ENCODE measurements at regions not wholly inside any gene's neighbourhood (a gene's known extent, or its start where the extent isn't known, plus 50 kb on each side); places are given as distances from the start of the nearest gene placed in this dataset.
A peak's percentile ranks its signal among the peaks of the same experiment; 100 is the strongest.

DNA sequence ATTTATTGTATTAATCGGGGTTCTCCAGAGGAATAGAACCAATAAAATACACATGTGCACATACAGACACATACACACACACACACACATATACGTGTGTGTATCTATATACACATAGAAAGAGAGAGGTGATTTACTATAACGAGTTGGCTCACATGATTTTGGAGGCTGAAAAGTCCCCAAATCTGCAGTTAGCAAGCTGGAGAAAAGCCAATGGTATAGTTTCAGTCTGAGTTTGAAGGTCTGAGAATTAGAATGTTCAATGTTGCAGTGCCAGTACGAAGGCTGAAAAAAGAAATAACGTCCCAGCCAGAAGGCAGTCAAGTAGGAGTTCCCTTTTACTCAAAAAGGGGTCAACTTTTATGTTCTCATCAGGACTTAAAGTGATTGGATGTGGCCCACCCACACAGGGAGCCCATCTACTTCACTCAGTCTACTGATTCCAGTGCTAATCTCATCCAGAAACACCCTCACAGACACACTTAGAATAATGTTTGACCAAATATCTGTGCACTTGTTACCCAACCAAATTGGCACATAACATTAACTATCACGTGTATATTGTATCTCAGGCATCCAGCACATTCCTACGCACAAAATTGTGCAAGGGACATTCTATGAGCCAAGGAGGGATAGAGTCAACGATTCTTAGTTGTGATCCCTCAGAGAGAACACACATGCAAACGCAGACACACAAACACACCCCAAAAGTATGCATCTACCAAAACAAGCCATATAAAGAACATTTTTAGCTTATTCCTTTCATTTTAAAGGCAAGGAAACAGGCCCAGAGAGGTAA is 195.5 kb upstream of the DUSP10 start:
- H3K4me1 ChIP-seq (replicated peaks): no peaks in the 10 kb centered on the region

DNA sequence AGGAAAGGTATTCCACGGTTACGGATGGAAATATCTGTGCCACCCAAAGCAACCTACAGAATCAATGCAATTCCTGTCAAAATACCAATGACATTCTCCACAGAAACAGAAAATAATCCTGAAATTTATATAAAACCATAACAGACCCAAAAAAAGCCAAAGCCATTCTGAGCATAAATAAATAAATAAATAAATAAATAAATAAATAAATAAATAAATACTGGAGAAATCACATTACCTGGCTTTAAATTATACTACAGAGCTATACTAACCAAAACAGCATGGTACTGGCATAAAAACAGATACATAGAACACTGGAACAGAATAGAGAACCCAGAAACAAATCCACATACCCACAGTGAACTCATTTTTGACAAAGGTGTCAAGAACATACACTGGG is 191.9 kb upstream of the DUSP10 start:
- H3K27ac ChIP-seq: no peak overlapping the region
- no peak for DNase-seq (ENCODE audit: low read depth in 1 of 2, low spot score in 2 of 2)
- H3K4me3 ChIP-seq: no peak overlapping the region
- H3K4me1 ChIP-seq (replicated peaks): no peaks in the 10 kb centered on the region
- no peaks in the 10 kb centered on the region for H3K9me3 ChIP-seq (replicated peaks)
- no peaks in the 10 kb centered on the region for H3K36me3 ChIP-seq
- H3K27me3 ChIP-seq (replicated peaks): no peaks in the 10 kb centered on the region

More for the DNA sequence above, 195.5 kb upstream of the DUSP10 start:
- Histone ChIP-seq H3K4me3 (no peak overlapping the region), H3K27me3 (replicated peaks) (no peaks in the 10 kb centered on the region), H3K27ac (no peak overlapping the region), H3K36me3 (no peaks in the 10 kb centered on the region), H3K9me3 (replicated peaks) (no peaks in the 10 kb centered on the region)
- DNase-seq (ENCODE audit: low read depth in 1 of 2, low spot score in 2 of 2): no peak

DNA sequence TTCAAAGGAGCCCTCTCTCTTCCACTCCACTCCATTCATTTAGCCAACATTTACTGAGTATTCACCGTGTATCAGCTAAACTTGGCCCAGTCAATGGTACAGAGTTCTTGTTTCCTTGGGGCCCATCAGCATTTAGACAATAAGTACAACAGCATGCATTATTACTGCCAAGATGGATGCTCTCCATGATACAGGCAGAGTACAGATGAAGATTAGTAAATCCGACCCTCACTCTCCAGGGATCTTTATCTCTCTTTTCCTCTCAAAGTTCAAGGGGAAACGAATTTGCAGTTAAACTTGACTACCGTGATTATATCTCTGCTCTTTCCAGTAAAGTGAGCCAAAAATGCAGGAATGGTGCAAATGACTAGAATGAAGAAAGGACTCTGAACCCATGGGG is 184.6 kb upstream of the DUSP10 start:
- Histone ChIP-seq H3K4me3 (no peak overlapping the region), H3K36me3 (no peaks in the 10 kb centered on the region), H3K4me1 (replicated peaks) (no peaks in the 10 kb centered on the region), H3K27ac (no peak overlapping the region), H3K9me3 (replicated peaks) (no peaks in the 10 kb centered on the region), H3K27me3 (replicated peaks) (0 out of 2 replicates have a peak, but pooled peaks cover 2% of the 10 kb centered on the region)
- DNase-seq (ENCODE audit: low read depth in 1 of 2, low spot score in 2 of 2): no peak

DNA sequence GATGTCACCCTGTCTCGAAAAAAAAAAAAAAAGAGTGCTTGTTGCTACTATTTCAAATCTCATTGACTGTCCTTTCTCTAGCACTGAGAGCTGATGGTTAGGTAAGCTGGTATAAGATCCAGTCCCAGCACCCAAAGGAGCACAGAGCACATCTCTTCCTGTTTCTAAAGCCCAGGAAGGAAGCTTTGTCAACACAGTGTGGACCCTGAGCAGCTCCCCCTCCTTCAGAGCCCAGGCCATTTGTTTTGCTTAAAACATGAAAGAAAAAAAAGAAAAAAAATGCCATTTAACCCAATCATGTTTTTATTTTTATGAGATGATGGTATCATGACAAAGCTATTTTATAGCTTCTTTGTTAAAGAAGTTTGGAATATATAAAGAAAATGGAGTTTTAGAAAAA is 184.1 kb upstream of the DUSP10 start:
- Histone ChIP-seq H3K36me3 (no peaks in the 10 kb centered on the region), H3K9me3 (replicated peaks) (no peaks in the 10 kb centered on the region), H3K4me1 (replicated peaks) (no peaks in the 10 kb centered on the region), H3K27ac (no peak overlapping the region), H3K27me3 (replicated peaks) (0 out of 2 replicates have a peak, but pooled peaks cover 2% of the 10 kb centered on the region), H3K4me3 (no peak overlapping the region)
- peak in 1 of 2 experiments; percentile 1 for DNase-seq (ENCODE audit: low read depth in 1 of 2, low spot score in 2 of 2)

DNA sequence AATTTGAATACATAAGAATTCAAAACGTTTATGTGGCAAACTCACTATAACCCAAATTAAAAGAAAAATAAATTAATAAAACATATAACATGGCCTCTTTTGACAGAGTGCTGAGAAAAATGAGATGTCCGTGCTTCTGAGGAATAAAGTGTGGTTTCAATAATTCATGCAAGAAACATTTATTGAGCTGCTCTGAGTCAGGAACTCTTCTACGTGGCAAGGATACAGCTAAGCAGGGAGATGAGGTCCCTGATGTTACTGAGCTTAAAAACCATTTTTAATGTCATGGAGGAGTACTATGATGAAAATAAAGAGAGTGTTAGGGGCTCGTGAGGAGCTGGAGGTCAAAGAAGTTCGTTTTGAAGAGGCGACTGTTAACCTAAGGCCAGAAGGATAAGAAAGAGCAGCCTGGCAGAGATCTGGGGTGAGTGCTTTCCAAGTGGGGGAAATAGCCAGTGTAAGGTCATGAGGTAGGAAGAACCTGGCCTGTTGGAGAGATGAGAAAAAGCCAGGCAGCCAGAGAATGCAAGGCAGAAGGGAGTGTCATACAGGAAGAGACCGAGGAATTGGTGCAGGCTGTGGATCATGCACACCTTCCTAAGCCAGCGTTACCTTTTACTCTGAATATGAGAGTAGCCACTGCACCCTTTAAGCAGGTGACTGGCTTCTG is 182.2 kb upstream of the DUSP10 start:
- H3K4me1 ChIP-seq (replicated peaks): no peaks in the 10 kb centered on the region
- no peak overlapping the region for H3K27ac ChIP-seq
- no peaks in the 10 kb centered on the region for H3K36me3 ChIP-seq
- H3K4me3 ChIP-seq: no peak overlapping the region
- H3K27me3 ChIP-seq (replicated peaks): 0 out of 2 replicates have a peak, but pooled peaks cover 2% of the 10 kb centered on the region
- no peak for DNase-seq (ENCODE audit: low read depth in 1 of 2, low spot score in 2 of 2)
- H3K9me3 ChIP-seq (replicated peaks): no peaks in the 10 kb centered on the region

DNA sequence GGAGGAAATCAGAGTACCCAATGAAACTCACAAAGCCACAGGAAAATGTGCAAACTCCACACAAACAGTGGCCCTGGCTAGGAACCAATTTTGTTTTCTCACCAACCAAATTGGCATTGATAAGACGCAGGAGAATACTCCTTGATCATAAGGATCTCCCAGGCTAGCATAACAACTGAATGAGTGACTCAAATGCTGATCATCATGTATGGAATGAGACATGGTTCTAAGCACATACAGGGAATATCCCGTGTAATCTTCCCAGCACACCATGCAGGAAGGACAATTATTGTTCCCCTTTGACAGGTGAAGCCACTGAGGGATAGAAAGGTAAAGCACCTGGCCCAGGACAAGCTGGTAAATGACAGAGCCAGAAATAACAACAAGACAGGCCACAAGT is 180.0 kb upstream of the DUSP10 start:
- no peak for DNase-seq (ENCODE audit: low read depth in 1 of 2, low spot score in 2 of 2)
- H3K27me3 ChIP-seq (replicated peaks): 0 out of 2 replicates have a peak, but pooled peaks cover 2% of the 10 kb centered on the region

DNA sequence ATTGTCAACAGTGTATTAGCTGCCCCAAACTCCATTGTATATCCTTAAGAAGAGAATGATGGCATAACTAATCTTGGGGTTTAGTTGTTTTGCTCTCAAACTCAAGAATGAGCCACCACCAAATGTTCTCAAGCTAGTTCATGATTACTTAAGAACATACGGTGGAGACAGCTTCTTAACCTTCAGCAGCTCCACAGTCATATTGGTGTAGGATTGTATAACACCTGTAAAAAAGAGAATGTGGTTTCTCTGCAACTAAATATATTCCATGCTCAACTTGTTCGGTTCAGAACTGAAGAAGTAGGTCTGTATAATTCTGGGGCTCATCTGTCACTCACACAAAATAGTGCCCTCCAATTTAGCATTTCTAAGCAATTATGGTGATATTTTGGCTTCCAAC is 177.9 kb upstream of the DUSP10 start:
- Histone ChIP-seq H3K4me3 (no peak overlapping the region), H3K27me3 (replicated peaks) (0 out of 2 replicates have a peak, but pooled peaks cover 2% of the 10 kb centered on the region), H3K27ac (no peak overlapping the region), H3K4me1 (replicated peaks) (no peaks in the 10 kb centered on the region), H3K36me3 (no peaks in the 10 kb centered on the region), H3K9me3 (replicated peaks) (no peaks in the 10 kb centered on the region)
- DNase-seq (ENCODE audit: low read depth in 1 of 2, low spot score in 2 of 2): no peak

More for the DNA sequence above, 180.0 kb upstream of the DUSP10 start:
- Histone ChIP-seq H3K27ac (no peak overlapping the region), H3K4me1 (replicated peaks) (no peaks in the 10 kb centered on the region), H3K36me3 (no peaks in the 10 kb centered on the region), H3K4me3 (no peak overlapping the region), H3K9me3 (replicated peaks) (no peaks in the 10 kb centered on the region)

DNA sequence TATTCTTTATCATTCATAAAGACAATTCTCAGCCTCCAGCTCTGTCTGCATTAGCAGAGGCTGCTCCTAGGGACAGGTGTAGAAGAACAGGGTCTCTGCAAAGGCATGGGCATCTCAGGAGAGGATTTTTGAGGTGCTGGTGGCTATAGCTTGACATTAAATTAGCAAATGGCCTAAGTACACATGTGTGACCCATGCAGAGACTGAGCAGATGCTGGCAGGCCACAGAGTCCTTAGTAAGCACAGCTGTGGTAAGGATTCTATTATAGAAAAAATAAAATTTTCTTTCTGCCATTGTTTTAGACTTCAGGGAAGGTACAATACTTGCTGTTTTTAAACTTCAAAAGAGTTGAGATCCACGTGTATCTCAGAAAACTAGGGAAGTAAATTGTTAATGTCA is 177.5 kb upstream of the DUSP10 start:
- Histone ChIP-seq H3K4me1 (replicated peaks) (no peaks in the 10 kb centered on the region), H3K4me3 (no peak overlapping the region), H3K9me3 (replicated peaks) (no peaks in the 10 kb centered on the region), H3K36me3 (no peaks in the 10 kb centered on the region), H3K27ac (no peak overlapping the region), H3K27me3 (replicated peaks) (0 out of 2 replicates have a peak, but pooled peaks cover 2% of the 10 kb centered on the region)
- DNase-seq (ENCODE audit: low read depth in 1 of 2, low spot score in 2 of 2): no peak

DNA sequence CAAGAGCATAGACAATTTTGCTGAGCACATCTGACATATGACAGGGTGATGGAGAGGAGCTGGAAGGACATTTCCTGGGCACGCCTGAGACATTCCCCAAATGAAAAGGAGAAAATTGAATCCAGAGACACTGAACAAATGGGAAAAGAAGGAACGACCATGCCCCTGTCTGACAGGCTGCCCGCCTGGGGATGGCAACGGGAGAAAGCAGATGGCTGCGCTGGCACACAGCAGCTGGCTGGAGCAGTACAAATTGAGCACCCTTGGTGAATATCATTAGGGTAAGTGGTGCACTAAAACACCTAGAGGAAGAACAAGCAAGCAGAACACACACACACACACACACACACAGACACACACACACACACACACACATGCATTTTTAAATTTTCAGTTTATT is 174.3 kb upstream of the DUSP10 start:
- H3K27ac ChIP-seq: no peak overlapping the region
- no peak for DNase-seq (ENCODE audit: low read depth in 1 of 2, low spot score in 2 of 2)
- no peak overlapping the region for H3K4me3 ChIP-seq
- H3K9me3 ChIP-seq (replicated peaks): no peaks in the 10 kb centered on the region
- no peaks in the 10 kb centered on the region for H3K4me1 ChIP-seq (replicated peaks)
- no peaks in the 10 kb centered on the region for H3K27me3 ChIP-seq (replicated peaks)
- no peaks in the 10 kb centered on the region for H3K36me3 ChIP-seq

DNA sequence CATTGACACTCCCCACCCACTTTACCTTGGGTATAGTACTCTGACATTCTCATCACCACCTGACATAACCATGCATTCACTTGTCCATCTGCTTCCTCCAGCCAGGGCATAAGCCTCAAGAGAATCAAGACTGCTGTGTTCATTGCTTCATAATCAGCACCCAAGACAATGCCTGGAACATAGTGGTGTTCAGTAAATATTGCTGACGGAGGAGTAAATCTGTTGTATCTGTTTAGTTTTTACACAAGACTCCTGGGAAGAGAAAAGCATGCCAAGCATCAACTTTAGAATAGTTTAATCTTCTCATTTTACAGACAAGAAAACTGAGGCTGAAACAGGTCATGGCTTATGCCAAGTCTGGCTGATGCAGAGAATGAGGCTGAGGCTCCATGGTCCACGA is 173.9 kb upstream of the DUSP10 start:
- H3K9me3 ChIP-seq (replicated peaks): no peaks in the 10 kb centered on the region
- H3K27ac ChIP-seq: no peak overlapping the region
- H3K27me3 ChIP-seq (replicated peaks): no peaks in the 10 kb centered on the region
- no peaks in the 10 kb centered on the region for H3K4me1 ChIP-seq (replicated peaks)
- no peaks in the 10 kb centered on the region for H3K36me3 ChIP-seq
- H3K4me3 ChIP-seq: no peak overlapping the region
- no peak for DNase-seq (ENCODE audit: low read depth in 1 of 2, low spot score in 2 of 2)

DNA sequence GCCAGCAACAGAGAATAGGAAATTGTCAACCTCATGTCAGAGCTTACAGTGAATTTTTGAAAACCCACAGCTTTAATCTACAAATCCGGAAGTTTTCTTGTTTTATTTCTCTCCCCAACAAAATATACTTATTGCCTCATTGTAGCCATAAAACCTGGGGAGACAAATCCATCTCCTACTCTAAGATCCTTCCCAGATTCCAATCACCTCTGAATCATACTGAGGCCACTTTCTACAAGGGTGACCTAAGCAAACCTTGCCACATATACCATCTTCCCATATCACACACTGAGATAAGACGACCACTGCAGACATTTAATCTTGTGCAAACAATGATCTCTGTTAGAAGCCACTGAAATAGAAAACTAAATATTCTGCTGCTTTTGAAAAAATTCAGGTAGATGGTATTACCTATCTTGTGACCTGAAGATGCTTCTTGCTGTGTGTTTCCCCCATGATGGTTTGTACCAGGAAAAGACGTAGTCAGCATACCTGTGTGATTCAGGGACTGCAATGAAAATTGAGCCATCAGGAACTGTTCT is 171.5 kb upstream of the DUSP10 start:
- DNase-seq (ENCODE audit: low read depth in 1 of 2, low spot score in 2 of 2): no peak
- no peak overlapping the region for H3K27ac ChIP-seq
- no peaks in the 10 kb centered on the region for H3K27me3 ChIP-seq (replicated peaks)
- H3K4me3 ChIP-seq: no peak overlapping the region
- no peaks in the 10 kb centered on the region for H3K4me1 ChIP-seq (replicated peaks)
- H3K36me3 ChIP-seq: no peaks in the 10 kb centered on the region
- H3K9me3 ChIP-seq (replicated peaks): no peaks in the 10 kb centered on the region

DNA sequence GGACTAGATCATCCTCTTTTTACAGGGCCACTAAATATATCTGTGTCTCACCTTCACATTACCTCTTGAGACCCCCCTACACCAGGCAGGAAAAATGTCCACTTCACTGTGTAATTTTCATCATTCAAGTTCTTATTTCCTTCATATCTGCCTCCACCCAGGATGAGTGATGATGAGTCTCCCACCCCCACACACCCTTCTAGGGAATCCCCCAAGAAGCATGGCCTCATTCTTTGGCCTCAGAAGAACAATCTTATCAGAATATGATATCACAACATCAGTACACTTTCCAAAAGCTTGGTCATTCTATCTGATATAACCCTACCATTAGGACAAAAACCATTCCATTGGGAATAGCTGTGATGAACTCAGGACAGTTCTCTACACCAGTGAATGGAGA is 170.3 kb upstream of the DUSP10 start:
- no peak overlapping the region for H3K27ac ChIP-seq
- H3K4me1 ChIP-seq (replicated peaks): no peaks in the 10 kb centered on the region
- H3K36me3 ChIP-seq: no peaks in the 10 kb centered on the region
- H3K27me3 ChIP-seq (replicated peaks): no peaks in the 10 kb centered on the region
- no peak for DNase-seq (ENCODE audit: low read depth in 1 of 2, low spot score in 2 of 2)
- no peaks in the 10 kb centered on the region for H3K9me3 ChIP-seq (replicated peaks)
- H3K4me3 ChIP-seq: no peak overlapping the region

DNA sequence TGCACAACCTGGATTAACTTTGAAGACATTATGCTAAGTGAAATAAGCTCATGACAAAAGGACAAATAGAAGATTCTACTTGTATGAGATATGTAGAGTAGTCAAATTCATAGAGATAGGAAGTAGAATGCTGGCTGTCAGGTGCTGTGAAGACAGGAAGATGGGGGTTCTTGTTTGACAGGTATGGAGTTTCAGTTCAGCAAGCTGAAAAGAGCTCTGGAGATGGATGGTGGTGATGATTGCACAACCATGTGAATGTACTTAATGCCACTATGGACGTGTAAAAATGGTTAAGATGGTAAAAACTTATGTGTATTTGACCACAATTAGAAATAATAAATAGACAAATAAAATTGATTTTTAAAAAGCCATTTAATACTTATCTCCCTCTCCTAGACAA is 169.8 kb upstream of the DUSP10 start:
- Histone ChIP-seq H3K36me3 (no peaks in the 10 kb centered on the region), H3K9me3 (replicated peaks) (no peaks in the 10 kb centered on the region), H3K4me3 (no peak overlapping the region), H3K27me3 (replicated peaks) (no peaks in the 10 kb centered on the region), H3K4me1 (replicated peaks) (no peaks in the 10 kb centered on the region), H3K27ac (no peak overlapping the region)
- no peak for DNase-seq (ENCODE audit: low read depth in 1 of 2, low spot score in 2 of 2)

DNA sequence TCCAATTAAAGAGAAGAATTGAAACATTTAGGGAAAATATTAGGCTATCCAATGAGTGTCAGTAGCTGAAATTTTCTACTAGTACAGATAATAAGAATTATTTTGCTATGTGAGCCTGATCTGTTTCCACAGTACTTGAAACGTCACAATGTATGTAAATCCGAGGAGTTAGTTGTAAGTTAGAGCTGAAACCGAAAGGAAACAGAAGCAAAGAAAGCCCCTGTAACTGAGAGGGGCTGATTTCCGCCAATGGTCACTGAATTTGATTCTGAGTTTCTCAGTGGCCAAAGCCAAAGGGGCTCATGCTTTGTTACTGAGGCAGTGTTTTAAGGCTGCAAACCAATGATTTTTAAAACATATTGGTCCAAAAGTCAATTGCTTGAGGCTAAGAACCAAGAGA is 168.3 kb upstream of the DUSP10 start:
- Histone ChIP-seq H3K27me3 (replicated peaks) (no peaks in the 10 kb centered on the region), H3K27ac (no peak overlapping the region), H3K4me1 (replicated peaks) (no peaks in the 10 kb centered on the region), H3K4me3 (no peak overlapping the region), H3K9me3 (replicated peaks) (no peaks in the 10 kb centered on the region), H3K36me3 (no peaks in the 10 kb centered on the region)
- DNase-seq (ENCODE audit: low read depth in 1 of 2, low spot score in 2 of 2): no peak
